M059J (cell line): ENCODE measurements at regions not wholly inside any gene's neighbourhood (a gene's known extent, or its start where the extent isn't known, plus 50 kb on each side); places are given as distances from the start of the nearest gene placed in this dataset.
"Not testable (repeated sequence)": the region's sequence is repeated elsewhere in the genome, so short reads cannot be mapped to it uniquely, and the experiment has no call there.

Source experiments
- DNase-seq: peaks from one replicate; pipeline ENCODE4 v3.0.0-alpha.2; 2012; ENCODE audit warnings: low read depth

GRCh38 chr15:20308027-20308690 lies 233.4 kb downstream of the GOLGA6L6 start:
- not testable (repeated sequence) for DNase-seq

- not testable (repeated sequence) for DNase-seq
Measured at GRCh38 chr15:20307137-20307536, 234.5 kb downstream of the GOLGA6L6 start.

- not testable (repeated sequence) for DNase-seq
Measured at GRCh38 chr15:20306497-20307106, 235.0 kb downstream of the GOLGA6L6 start.

GRCh38 chr15:20305912-20306311 lies 235.7 kb downstream of the GOLGA6L6 start:
- not testable (repeated sequence) for DNase-seq

- DNase-seq: not testable (repeated sequence)
Measured at GRCh38 chr15:20305015-20305465, 236.6 kb downstream of the GOLGA6L6 start.

- not testable (repeated sequence) for DNase-seq
Measured at GRCh38 chr15:20304282-20305014, 237.2 kb downstream of the GOLGA6L6 start.

GRCh38 chr15:20303248-20304171 lies 238.1 kb downstream of the GOLGA6L6 start:
- DNase-seq: not testable (repeated sequence)

- DNase-seq: not testable (repeated sequence)
Measured at GRCh38 chr15:20302141-20303069, 239.2 kb downstream of the GOLGA6L6 start.

GRCh38 chr15:20301471-20302081 lies 240.0 kb downstream of the GOLGA6L6 start:
- not testable (repeated sequence) for DNase-seq

- not testable (repeated sequence) for DNase-seq
Measured at GRCh38 chr15:20301041-20301390, 240.6 kb downstream of the GOLGA6L6 start.

- not testable (repeated sequence) for DNase-seq
Measured at GRCh38 chr15:20300351-20301040, 241.1 kb downstream of the GOLGA6L6 start.

- DNase-seq: not testable (repeated sequence)
Measured at GRCh38 chr15:20297603-20298123, 243.9 kb downstream of the GOLGA6L6 start.

GRCh38 chr15:20296261-20296660 lies 245.3 kb downstream of the GOLGA6L6 start:
- DNase-seq: not testable (repeated sequence)

GRCh38 chr15:20295238-20295811 lies 246.3 kb downstream of the GOLGA6L6 start:
- DNase-seq: no peak

- no peak for DNase-seq
Measured at GRCh38 chr15:20294651-20295237, 246.9 kb downstream of the GOLGA6L6 start.

GRCh38 chr15:20292422-20293005 lies 249.1 kb downstream of the GOLGA6L6 start:
- DNase-seq: not testable (repeated sequence)

- not testable (repeated sequence) for DNase-seq
Measured at GRCh38 chr15:20291616-20292015, 250.0 kb downstream of the GOLGA6L6 start.

- not testable (repeated sequence) for DNase-seq
Measured at GRCh38 chr15:20290606-20291005, 251.0 kb downstream of the GOLGA6L6 start.
